Gastroesophageal sphincter (tissue), 4 donors: ENCODE measurements at regions not wholly inside any gene's neighbourhood (a gene's known extent, or its start where the extent isn't known, plus 50 kb on each side); places are given as distances from the start of the nearest gene placed in this dataset.

Experiments used
- ATAC-seq: fragments of 150-250 bp; one replicate; pipeline ENCODE4 v1.9.1; 2016; ENCODE audit warnings: mild to moderate bottlenecking, moderate library complexity
- H3K27ac ChIP-seq, 4 donors: fragments of 200-600 bp; sonication (generic) in 3 of 4; 1 replicate in 3 of 4; 2 replicates in 1 of 4; pipeline ENCODE4 v1.5.1; 2016 to 2019
- H3K27me3 ChIP-seq: fragments of 200-600 bp; sonication (generic); one replicate; pipeline ENCODE4 v1.5.1; 2019
- H3K36me3 ChIP-seq, 2 donors: fragments of 200-600 bp; sonication (generic); one replicate each; pipeline ENCODE4 v1.5.1; 2019; ENCODE audit warnings: control low read depth in 1 of 2
- H3K4me1 ChIP-seq, 3 donors: fragments of 200-600 bp; sonication (generic); 1 replicate in 2 of 3; 2 replicates in 1 of 3; pipeline ENCODE4 v1.5.1; 2016 to 2019; ENCODE audit warnings: control low read depth in 2 of 3
- H3K4me3 ChIP-seq, 2 donors: fragments of 200-600 bp; sonication (generic); one replicate each; pipeline ENCODE4 v1.5.1; 2019; ENCODE audit warnings: mild to moderate bottlenecking in 1 of 2, moderate library complexity in 1 of 2
- H3K9me3 ChIP-seq, 3 donors: fragments of 200-600 bp; sonication (generic); one replicate each; pipeline ENCODE4 v1.5.1; 2017 to 2019; ENCODE audit warnings: control low read depth in 2 of 3
- EP300 ChIP-seq: sonication (generic); formaldehyde crosslinking; IDR thresholded peaks from one replicate; pipeline ENCODE4 v1.6.1; 2017; ENCODE audit warnings: antibody characterized with exemption, mild to moderate bottlenecking
- POLR2A ChIP-seq, 2 donors: fragments of 450-650 bp; IDR thresholded peaks; one replicate each; pipeline ENCODE4 v1.6.1; 2017; ENCODE audit warnings: antibody characterized with exemption in 2 of 2, mild to moderate bottlenecking in 2 of 2, moderate library complexity in 1 of 2
- POLR2AphosphoS5 ChIP-seq: sonication (generic); formaldehyde crosslinking; IDR thresholded peaks from one replicate; pipeline ENCODE4 v1.6.1; 2017; ENCODE audit warnings: antibody characterized with exemption
- WGBS, 2 donors: methylation state at CpG; one replicate each; pipeline ENCODE4 v1.1.5; 2018; ENCODE audit warnings: low coverage in 1 of 2; 5-methylcytosine and 5-hydroxymethylcytosine counted together
- TF ChIP-seq, protein P1 (sequence below), 4 experiments: fragments of 200-600 bp in 2 of 4; fragments of 450-650 bp in 2 of 4; sonication (generic) in 1 of 4; IDR thresholded peaks; one replicate each; pipeline ENCODE4 v1.5.1; 2017 to 2019; ENCODE audit warnings: antibody characterized with exemption in 4 of 4, mild to moderate bottlenecking in 2 of 4, moderate library complexity in 2 of 4

DNA sequence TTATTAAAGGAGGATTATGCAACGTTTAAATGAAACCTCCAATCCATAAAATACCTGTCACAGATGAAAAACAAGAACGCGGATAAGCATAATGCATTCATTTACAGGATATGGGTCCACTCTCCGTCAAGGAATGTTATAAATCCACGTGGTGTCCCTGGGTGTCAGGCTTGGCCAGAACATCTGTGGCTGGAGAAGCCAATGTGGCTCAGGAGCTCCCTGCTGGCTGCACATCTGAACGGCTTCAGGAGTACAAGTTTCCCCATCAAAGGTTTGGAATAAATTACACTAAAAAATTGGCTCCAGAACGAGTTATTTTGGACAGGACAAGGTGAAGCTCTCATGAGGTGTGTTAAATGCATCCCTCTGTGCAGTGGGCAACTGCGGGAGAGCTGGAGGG is 87.8 kb upstream of the LEF1 start:
- Histone ChIP-seq H3K4me1 (no peaks in the 10 kb centered on the region), H3K4me3 (no peak overlapping the region), H3K27me3 (no peaks in the 10 kb centered on the region), H3K9me3 (no peaks in the 10 kb centered on the region), H3K36me3 (no peaks in the 10 kb centered on the region), H3K27ac (no peak overlapping the region)
- TF ChIP-seq POLR2AphosphoS5 (no peak), EP300 (no peak)
- no peak for ATAC-seq
- 37 to 67% methylated on average over 6 to 8 of the region's 8 CpGs for WGBS, 2 donors

DNA sequence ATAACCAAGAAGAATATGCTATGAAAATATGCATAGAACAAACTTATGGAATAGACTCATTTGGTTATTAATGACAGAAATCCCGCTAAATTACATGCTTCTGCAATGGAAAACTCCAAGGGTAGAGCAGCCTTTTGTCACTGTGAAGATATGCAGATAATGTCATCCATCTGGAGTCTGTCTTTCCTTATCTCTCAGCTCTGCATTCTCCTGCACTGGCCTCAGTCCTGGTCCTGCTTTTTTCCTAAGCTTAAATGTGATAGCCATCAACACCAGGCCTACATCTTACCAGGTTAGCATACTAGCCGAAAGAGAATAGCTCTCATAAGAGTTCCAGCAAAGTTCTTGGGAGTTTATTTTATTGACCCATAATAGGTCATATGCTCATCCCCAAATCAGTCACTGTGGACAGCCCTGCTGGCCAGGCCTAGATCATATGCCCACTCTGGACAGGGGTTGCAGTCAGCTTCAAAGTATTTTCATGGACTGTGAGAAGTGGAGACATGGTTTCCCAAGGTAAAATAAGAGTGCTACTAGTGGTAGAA is 86.5 kb upstream of the LEF1 start:
- H3K27ac ChIP-seq, result no peak overlapping the region
- H3K4me3 ChIP-seq, result no peak overlapping the region
- no peaks in the 10 kb centered on the region for H3K27me3 ChIP-seq
- no peaks in the 10 kb centered on the region for H3K36me3 ChIP-seq
- ATAC-seq, result no peak
- no peak for TF ChIP-seq POLR2AphosphoS5
- TF ChIP-seq POLR2A (IDR thresholded peaks at IDR 0.05), result no peak
- no peak for TF ChIP-seq EP300
- 61 to 75% methylated on average over 2 of the region's 2 CpGs for WGBS, 2 donors
- peaks cover 0 to under 1% (median 0%) of the 10 kb centered on the region in 3 donors for H3K9me3 ChIP-seq
- no peaks in the 10 kb centered on the region for H3K4me1 ChIP-seq

DNA sequence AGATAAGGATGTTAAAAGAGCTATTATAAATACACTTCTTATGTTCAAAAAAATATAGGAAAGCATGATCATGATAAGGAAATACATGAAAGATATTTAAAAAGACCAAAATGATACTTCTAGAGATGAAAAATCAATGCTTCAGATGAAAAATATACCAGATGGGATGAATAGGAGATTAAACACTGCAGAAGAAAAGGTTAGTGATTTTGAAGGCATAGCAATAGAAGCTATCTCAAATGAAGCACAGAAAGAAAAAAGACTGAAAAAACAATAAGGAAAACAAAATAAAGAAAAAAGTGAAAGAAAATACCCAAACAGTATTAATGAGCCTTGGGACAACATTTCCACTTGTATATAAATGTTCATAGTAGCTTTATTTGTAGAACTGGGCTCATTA is 80.7 kb upstream of the LEF1 start:
- H3K27me3 ChIP-seq, result no peaks in the 10 kb centered on the region
- H3K4me1 ChIP-seq, result no peaks in the 10 kb centered on the region
- ATAC-seq, result no peak
- H3K4me3 ChIP-seq, result no peak overlapping the region
- TF ChIP-seq, protein P1, sequence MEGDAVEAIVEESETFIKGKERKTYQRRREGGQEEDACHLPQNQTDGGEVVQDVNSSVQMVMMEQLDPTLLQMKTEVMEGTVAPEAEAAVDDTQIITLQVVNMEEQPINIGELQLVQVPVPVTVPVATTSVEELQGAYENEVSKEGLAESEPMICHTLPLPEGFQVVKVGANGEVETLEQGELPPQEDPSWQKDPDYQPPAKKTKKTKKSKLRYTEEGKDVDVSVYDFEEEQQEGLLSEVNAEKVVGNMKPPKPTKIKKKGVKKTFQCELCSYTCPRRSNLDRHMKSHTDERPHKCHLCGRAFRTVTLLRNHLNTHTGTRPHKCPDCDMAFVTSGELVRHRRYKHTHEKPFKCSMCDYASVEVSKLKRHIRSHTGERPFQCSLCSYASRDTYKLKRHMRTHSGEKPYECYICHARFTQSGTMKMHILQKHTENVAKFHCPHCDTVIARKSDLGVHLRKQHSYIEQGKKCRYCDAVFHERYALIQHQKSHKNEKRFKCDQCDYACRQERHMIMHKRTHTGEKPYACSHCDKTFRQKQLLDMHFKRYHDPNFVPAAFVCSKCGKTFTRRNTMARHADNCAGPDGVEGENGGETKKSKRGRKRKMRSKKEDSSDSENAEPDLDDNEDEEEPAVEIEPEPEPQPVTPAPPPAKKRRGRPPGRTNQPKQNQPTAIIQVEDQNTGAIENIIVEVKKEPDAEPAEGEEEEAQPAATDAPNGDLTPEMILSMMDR (IDR thresholded peaks at IDR 0.05), result no peak
- TF ChIP-seq POLR2AphosphoS5, result no peak
- TF ChIP-seq EP300, result no peak
- no peak for TF ChIP-seq POLR2A (IDR thresholded peaks at IDR 0.05)
- H3K9me3 ChIP-seq, result peaks cover 0 to 20% (median 0%) of the 10 kb centered on the region in 3 donors
- H3K36me3 ChIP-seq, result no peaks in the 10 kb centered on the region
- no peak overlapping the region for H3K27ac ChIP-seq

DNA sequence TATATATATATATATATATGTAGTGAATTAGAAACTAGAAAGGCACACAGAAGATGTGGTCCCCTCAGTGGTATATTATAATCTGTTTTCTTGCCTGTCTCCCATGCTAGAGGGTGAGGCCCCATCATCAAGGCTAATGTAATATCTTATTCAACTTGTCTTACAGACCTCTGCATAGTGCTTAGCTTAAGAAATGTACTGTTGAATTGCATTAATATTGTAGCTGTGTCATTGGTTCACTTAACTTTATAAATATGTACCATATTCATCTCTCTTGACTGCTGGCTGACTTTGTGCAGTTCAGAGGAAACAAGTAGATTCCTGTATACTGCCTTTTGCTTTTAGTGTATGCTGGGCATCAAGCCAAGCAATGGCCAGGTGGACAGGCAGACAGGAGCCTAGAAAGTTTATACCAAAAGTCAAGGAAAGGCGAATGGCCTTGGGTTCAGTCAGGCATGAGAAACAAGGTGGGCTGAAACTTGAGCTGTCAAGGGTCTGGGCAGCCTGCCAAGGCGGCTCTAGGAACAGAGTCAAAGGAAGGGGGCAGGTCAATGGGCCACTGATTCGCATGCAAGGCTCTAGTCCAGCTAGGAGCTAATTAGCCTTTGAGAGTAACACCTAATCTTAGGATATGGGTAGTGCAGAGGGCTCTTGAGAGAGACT is 78.8 kb upstream of the LEF1 start:
- 0% methylated on average over 1 of the region's 3 CpGs; no CpG with 5 or more reads in 1 of the 2 donors for WGBS, 2 donors
- H3K4me1 ChIP-seq, result no peaks in the 10 kb centered on the region
- H3K9me3 ChIP-seq, result peaks cover 0 to 20% (median 0%) of the 10 kb centered on the region in 3 donors
- H3K27me3 ChIP-seq, result no peaks in the 10 kb centered on the region
- no peak overlapping the region for H3K4me3 ChIP-seq
- no peak overlapping the region for H3K27ac ChIP-seq
- ATAC-seq, result no peak
- TF ChIP-seq POLR2AphosphoS5, result no peak
- TF ChIP-seq, protein P1 (IDR thresholded peaks at IDR 0.05), result no peak
- no peak for TF ChIP-seq POLR2A (IDR thresholded peaks at IDR 0.05)
- no peak for TF ChIP-seq EP300
- H3K36me3 ChIP-seq, result no peaks in the 10 kb centered on the region

DNA sequence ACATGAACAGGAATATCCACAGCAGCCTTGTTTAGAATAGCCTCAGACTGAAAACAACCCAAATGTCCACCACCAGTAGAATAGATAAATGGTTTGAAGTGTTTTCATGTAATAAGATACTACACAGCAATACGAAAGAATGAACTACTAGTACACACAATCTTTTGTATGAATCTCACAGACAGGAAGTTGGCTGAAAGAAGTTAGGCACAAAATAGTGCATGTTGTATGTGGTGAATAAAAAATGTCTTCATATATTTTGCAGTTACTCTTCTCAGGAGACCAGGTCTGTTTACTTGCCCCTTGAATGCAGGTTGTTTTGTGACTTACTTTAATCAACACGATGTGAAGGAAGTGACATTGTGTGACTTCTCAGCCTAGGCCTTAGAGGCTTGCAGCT is 75.9 kb upstream of the LEF1 start:
- no peak overlapping the region for H3K27ac ChIP-seq
- peaks cover 0 to 13% (median 0%) of the 10 kb centered on the region in 3 donors for H3K9me3 ChIP-seq
- H3K4me3 ChIP-seq, result no peak overlapping the region
- WGBS, 2 donors, result 66 to 72% methylated on average over 2 of the region's 2 CpGs
- H3K36me3 ChIP-seq, result no peaks in the 10 kb centered on the region
- no peak for ATAC-seq
- no peak for TF ChIP-seq EP300
- no peak for TF ChIP-seq POLR2AphosphoS5
- TF ChIP-seq, protein P1 (IDR thresholded peaks at IDR 0.05), result no peak
- no peak for TF ChIP-seq POLR2A (IDR thresholded peaks at IDR 0.05)
- H3K4me1 ChIP-seq, result no peaks in the 10 kb centered on the region
- H3K27me3 ChIP-seq, result no peaks in the 10 kb centered on the region

DNA sequence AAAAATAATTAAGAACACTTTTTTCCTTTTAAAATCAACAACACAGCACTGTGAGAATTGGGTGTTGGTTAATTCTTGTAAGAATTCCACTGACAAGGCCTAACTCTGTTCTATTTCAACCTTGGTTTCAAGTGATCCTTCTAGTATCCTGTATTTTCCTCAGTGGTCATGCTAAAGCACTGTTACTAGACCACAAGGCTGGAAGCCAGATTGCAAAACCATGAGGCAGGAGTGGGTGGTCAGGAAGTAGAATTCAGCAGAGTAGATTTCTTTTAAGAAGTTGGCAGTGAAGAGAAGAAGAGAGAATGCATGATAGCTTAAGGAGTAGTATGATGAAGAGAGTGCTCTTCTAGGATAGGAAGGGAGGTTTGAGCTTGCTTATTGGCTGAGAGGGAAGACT is 71.6 kb upstream of the LEF1 start:
- no peak for ATAC-seq
- H3K4me3 ChIP-seq, result no peak overlapping the region
- TF ChIP-seq POLR2AphosphoS5 (no peak), POLR2A (IDR thresholded peaks at IDR 0.05) (no peak), EP300 (no peak)
- TF ChIP-seq, protein P1 (IDR thresholded peaks at IDR 0.05), result no peak
- no peak overlapping the region for H3K27ac ChIP-seq
- peaks cover 5% of the 10 kb centered on the region for H3K27me3 ChIP-seq
- no peaks in the 10 kb centered on the region for H3K9me3 ChIP-seq
- no peaks in the 10 kb centered on the region for H3K4me1 ChIP-seq
- H3K36me3 ChIP-seq, result no peaks in the 10 kb centered on the region
